Ascending aorta (tissue), 2 donors: ENCODE measurements at regions not wholly inside any gene's neighbourhood (a gene's known extent, or its start where the extent isn't known, plus 50 kb on each side); places are given as distances from the start of the nearest gene placed in this dataset.

Source experiments
- DNase-seq, 2 donors: peaks; one replicate each; pipeline ENCODE4 v3.0.0-alpha.2; 2019; ENCODE audit warnings: low spot score in 2 of 2
- H3K27ac ChIP-seq, 2 donors: fragments of 200-600 bp; sonication (generic); one replicate each; pipeline ENCODE4 v1.5.1; 2016 to 2017; ENCODE audit warnings: mild to moderate bottlenecking in 1 of 2
- H3K27me3 ChIP-seq: fragments of 200-600 bp; sonication (generic); one replicate; pipeline ENCODE4 v1.5.1; 2017
- H3K36me3 ChIP-seq, 2 donors: fragments of 200-600 bp; sonication (generic); one replicate each; pipeline ENCODE4 v1.5.1; 2016
- H3K4me1 ChIP-seq, 2 donors: fragments of 200-600 bp; sonication (generic); one replicate each; pipeline ENCODE4 v1.5.1; 2016 to 2017; ENCODE audit warnings: mild to moderate bottlenecking in 1 of 2
- H3K4me3 ChIP-seq, 2 donors: fragments of 200-600 bp; sonication (generic); one replicate each; pipeline ENCODE4 v1.5.1; 2016 to 2017; ENCODE audit warnings: mild to moderate bottlenecking in 1 of 2
- H3K9me3 ChIP-seq, 2 donors: fragments of 200-600 bp; sonication (generic); one replicate each; pipeline ENCODE4 v1.5.1; 2016
- intact Hi-C: fragments of 100-400 bp; cut with DNase I; formaldehyde crosslinking; loops from one replicate; pipeline ENCODE4 v1.15.1; 2023
- TF ChIP-seq, protein P1 (sequence below), 3 experiments: fragments of 200-600 bp in 2 of 3; fragments of 450-650 bp in 1 of 3; sonication (generic) in 2 of 3; IDR thresholded peaks; one replicate each; pipeline ENCODE4 v1.5.1; 2016 to 2019; ENCODE audit warnings: antibody characterized with exemption in 3 of 3, mild to moderate bottlenecking in 1 of 3, moderate library complexity in 1 of 3

DNA sequence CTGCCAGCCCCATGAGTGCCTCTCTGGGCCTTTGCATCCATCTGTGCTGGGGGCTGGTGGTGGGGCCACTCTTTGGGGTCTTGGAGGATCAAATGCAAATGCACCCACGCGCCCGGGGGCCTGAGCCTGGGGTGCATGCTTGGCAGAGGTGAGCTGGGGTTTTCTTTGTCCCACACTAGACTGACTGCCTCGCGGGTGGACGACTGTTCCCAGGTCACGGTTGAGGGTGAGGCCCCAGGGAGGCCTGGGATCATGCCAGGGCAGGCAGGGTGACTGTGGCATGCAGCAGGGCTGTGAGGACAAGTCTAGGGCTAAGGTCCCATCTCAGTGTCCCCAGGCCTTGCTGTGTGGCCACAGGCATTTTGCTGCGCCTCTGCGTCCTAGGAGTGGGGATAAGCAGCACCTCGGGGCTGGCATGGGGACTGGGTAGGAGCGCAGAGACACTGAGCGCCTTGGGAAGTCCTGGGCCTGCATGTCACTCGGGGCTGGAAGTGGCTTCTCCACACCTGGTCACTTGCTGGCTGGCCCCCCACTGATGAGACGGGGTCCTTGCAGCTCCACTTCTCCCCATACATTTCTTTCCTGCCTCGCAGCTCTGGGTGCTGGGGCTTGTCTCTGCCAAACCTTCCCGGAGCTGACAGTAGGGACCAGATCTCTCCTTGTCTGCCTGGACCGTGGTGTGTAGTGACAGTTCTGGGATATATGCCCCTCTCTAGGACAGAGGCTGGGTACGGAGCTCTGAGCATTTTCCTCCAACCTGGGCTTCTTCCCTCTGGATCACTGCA is 133.1 kb downstream of the CTTN start:
- TF ChIP-seq, protein P1, sequence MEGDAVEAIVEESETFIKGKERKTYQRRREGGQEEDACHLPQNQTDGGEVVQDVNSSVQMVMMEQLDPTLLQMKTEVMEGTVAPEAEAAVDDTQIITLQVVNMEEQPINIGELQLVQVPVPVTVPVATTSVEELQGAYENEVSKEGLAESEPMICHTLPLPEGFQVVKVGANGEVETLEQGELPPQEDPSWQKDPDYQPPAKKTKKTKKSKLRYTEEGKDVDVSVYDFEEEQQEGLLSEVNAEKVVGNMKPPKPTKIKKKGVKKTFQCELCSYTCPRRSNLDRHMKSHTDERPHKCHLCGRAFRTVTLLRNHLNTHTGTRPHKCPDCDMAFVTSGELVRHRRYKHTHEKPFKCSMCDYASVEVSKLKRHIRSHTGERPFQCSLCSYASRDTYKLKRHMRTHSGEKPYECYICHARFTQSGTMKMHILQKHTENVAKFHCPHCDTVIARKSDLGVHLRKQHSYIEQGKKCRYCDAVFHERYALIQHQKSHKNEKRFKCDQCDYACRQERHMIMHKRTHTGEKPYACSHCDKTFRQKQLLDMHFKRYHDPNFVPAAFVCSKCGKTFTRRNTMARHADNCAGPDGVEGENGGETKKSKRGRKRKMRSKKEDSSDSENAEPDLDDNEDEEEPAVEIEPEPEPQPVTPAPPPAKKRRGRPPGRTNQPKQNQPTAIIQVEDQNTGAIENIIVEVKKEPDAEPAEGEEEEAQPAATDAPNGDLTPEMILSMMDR (IDR thresholded peaks at IDR 0.05): no peak
- Histone ChIP-seq H3K27ac (no peak overlapping the region), H3K4me1 (no peaks in the 10 kb centered on the region), H3K4me3 (no peak overlapping the region), H3K9me3 (no peaks in the 10 kb centered on the region), H3K27me3 (no peaks in the 10 kb centered on the region), H3K36me3 (no peaks in the 10 kb centered on the region)
- DNase-seq: no peak
- intact Hi-C loops: no loop called here

DNA sequence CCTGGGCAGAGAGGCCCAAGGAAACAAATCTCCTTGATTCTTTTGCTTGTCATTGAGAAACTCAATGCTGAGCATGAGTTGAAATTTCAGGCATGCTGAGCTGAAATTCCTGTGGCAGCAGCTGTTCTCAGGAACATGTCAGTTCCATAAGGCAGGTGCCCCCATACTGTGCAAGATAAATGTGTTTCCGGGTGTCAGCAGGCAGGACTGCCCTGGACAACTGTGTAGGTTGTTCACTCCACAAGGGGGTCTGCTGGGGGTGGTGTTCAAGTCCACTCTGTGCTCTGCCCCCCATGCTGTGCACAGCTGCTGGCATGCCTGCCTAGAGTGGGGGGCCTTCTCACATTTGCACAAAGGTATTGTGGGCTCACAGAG is 133.7 kb downstream of the CTTN start:
- no peaks in the 10 kb centered on the region for H3K36me3 ChIP-seq
- no peak for DNase-seq
- H3K27ac ChIP-seq: no peak overlapping the region
- H3K27me3 ChIP-seq: no peaks in the 10 kb centered on the region
- no peaks in the 10 kb centered on the region for H3K4me1 ChIP-seq
- TF ChIP-seq, protein P1 (IDR thresholded peaks at IDR 0.05): no peak
- H3K4me3 ChIP-seq: no peak overlapping the region
- H3K9me3 ChIP-seq: no peaks in the 10 kb centered on the region
- intact Hi-C loops: no loop called here

DNA sequence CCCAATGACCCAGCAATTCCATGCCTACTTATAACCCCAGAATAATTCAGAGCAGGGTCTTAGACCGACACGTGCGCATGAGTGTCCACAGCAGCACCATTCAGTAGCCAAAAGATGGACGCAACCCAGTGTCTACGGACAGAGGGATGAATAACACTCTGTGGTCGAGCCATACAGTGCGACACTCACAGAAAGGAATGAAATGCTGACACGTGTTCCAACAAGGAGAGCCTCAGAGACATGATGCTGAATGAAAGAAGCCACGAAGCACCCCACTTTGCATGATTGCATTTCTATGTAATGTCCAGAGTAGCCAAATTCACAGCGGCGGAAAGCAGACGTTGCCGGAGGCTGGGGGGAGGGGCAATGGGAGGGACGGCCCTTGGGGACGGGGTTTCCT is 134.4 kb downstream of the CTTN start:
- no peak for DNase-seq

DNA sequence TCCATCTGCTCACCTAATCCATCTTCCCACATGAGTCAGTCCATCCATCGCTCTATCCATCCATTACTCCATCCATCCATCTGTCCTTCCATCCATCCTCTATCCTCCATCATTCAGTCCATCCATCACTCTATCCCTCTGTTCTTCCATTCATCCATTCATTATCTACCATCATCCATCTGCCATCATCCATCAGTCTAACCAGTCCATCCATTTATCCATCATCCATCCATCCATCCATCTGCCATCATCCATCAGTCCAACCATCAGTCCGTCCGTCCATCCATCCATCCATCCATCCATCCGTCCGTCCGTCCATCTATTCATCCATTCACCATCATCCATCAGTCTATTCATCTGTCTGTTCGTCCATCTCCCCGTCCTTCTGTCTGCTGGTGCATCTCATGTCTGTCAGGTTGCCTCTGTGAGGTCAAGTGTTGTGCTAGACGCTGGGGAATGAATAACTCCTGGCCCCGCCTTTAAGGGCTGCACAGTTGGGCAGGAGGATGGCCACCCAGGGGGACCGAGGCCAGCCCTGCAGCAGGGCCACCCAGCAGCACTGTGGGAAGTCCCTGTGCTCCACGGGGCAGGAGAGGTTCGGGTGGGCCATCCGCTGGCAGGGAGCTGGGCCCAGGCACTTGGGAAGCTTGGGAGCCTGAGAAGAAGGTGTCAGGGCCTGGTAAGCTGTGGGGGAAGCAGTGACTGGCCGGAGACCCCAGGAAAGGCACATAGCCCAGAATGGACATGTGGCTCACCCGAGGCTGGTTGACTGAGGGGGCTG is 137.1 kb downstream of the CTTN start:
- intact Hi-C loops: no loop called here
- H3K9me3 ChIP-seq: no peaks in the 10 kb centered on the region
- TF ChIP-seq, protein P1 (IDR thresholded peaks at IDR 0.05): no peak

More for the DNA sequence above, 134.4 kb downstream of the CTTN start:
- TF ChIP-seq, protein P1 (IDR thresholded peaks at IDR 0.05): no peak
- Histone ChIP-seq H3K27me3 (no peaks in the 10 kb centered on the region), H3K4me3 (no peak overlapping the region), H3K4me1 (no peaks in the 10 kb centered on the region), H3K27ac (no peak overlapping the region), H3K9me3 (no peaks in the 10 kb centered on the region), H3K36me3 (no peaks in the 10 kb centered on the region)
- intact Hi-C loops: no loop called here

DNA sequence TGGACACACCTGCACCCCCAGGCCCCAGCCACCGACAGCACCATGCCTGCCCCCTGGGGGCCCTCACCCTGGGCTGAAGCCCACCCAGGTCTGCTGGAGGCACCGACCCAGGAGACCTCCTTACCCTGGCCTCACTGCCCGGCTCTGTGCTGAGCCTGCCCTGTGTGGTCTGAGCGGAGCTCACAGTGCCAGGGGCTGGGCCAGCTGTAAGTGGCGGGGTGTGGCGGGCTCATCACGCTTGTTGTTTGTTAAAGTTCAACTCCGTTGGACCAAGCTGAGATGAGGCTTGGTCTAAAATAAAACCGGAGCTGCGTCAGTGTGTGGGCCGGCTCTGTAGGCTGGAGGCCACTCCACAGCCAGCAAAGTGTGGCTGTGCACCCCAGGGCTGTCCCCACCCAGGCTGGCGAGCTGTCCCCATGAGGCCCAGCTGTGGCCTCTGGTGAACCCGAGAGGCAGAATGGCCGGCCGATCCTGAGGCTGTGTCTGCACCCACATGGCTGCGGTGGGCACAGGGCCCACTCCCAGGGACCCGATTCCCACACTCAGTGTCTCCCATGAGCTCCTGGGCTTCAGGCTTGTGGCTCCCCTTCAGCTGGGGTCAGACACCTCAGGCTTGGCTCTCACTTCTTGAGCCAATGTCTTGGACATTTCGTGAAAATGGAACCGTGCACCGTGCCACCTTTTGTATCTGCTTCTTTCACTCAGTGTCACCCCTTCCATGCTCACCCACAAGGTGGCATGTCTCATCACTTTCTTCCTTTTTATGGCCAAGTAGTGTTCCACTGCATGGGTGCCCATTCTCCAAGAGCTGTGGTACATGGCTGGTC is 137.9 kb downstream of the CTTN start:
- TF ChIP-seq, protein P1 (IDR thresholded peaks at IDR 0.05): no peak
- intact Hi-C loops: no loop called here
- H3K4me1 ChIP-seq: no peaks in the 10 kb centered on the region
- H3K4me3 ChIP-seq: no peak overlapping the region
- H3K27me3 ChIP-seq: no peaks in the 10 kb centered on the region
- H3K27ac ChIP-seq: no peak overlapping the region
- H3K9me3 ChIP-seq: no peaks in the 10 kb centered on the region
- no peaks in the 10 kb centered on the region for H3K36me3 ChIP-seq
- no peak for DNase-seq

More for the DNA sequence above, 137.1 kb downstream of the CTTN start:
- H3K27me3 ChIP-seq: no peaks in the 10 kb centered on the region
- no peak overlapping the region for H3K27ac ChIP-seq
- H3K4me1 ChIP-seq: no peaks in the 10 kb centered on the region
- no peaks in the 10 kb centered on the region for H3K36me3 ChIP-seq
- peak in 1 of 2 donors; percentile 45 for DNase-seq
- no peak overlapping the region for H3K4me3 ChIP-seq
